GM04504 (cell line): ENCODE measurements at regions not wholly inside any gene's neighbourhood (a gene's known extent, or its start where the extent isn't known, plus 50 kb on each side); places are given as distances from the start of the nearest gene placed in this dataset.
A peak's percentile ranks its signal among the peaks of the same experiment; 100 is the strongest.

Experiments
- DNase-seq: peaks from one replicate; pipeline ENCODE4 v3.0.0-alpha.2; 2012; ENCODE audit warnings: low read depth

DNA sequence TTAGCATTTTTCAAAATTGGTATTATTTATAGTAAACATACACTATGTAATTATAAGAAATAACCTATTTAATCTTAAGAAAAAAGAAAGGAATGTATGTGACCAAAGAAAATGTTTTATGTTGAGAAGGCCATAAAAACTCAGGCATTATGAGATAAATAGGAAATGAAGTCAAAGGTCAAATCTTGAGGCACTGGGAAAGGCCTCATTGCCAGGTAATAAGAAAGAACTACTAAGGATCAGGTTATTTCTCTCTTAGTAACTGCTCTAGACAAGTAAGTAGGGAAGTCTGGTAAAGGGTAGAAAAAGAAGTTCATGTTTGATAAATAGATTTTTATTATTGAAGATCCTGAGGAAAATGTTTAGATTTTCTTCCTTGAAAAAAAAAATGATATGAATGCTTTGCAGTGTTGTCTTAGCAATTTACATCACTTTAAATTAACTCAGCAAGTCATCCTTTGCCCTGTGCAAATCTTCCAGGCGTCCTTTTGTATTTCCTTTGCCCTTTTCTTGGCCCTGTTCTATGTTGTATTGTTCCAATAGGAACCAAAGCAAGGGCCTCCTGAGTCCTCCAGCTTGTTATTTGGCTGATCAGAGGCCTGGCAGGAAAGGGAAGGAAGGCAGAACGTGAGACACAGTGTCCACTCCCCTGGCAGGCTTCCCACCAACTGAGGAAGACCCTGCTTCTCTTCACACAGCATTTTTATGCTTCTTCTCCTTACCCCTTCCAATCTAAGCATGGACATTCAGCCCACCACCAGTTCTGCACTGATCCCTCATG lies 260.4 kb upstream of the MIR17HG start:
- no peak for DNase-seq

DNA sequence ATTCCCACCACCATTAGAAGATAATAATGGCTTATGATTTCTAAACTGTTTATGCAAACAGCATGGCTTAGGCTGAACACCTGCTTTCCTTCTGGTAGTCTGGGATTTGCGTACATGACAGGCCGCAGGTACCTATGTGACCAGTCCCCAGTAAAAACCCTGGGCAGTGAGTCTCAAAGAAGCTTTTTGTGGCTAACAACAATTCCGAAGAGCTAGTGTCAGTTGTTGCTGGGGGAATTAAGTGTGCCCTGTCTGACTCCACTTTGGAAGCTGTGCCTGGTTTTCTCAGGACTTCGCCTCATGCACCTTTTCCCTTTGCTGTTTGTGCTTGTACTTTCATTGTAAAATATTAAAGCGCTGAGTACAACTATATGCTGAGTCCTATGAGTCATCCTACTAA lies 250.2 kb upstream of the MIR17HG start:
- no peak for DNase-seq

DNA sequence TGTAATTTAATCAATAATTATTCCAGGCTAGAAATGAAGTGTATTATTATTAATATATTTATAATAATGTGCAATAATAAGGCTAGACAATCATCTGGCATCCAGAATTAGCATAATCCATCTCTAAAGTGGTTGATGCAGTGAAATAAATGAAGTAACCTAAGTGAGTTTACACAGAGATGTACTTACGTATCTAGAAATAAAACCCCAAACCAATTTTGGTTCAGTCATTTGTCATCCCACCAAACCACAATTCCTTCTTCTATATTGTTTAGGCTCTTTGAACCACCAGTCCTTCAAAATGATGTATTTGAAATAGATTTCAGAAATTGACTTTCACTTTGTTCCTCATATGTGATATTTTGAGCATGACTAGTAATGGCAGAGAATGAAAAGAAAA lies 247.6 kb upstream of the MIR17HG start:
- DNase-seq = no peak

DNA sequence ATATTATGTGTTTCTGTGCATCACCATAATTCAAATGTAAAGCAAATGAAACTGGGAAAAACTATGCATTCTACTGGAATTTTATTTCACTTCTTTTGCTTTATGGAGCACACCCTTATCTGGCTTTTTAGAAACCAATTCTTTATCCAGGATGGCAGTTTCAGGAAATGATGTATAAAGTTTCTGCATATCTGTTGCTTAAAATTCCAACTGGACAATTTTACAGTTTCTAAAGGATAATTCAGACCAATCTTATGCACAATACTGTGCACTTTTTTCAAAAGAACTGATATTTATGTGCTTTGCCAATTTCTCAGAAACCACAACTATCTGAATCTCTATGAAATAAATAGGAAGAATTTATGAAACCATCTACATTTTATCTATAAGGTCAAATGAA lies 246.5 kb upstream of the MIR17HG start:
- no peak for DNase-seq

DNA sequence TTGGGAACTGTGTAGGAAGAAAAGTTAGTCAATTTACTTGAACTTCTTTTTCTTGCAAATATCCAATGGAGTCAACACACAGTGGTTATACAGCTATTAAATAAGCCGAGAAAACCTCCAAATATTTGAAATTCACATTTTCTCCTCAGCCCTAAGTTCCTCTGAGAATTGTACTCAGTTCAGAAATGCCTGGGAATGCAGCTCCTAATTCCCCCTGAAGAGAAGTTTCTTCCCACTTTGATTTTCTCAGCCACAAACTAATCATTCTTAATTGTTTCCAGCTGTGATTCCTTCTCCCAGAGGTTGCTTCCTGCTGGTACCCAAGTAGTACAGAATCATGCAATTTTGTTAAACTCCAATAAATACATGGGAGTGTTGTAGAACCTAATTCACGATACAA lies 246.1 kb upstream of the MIR17HG start:
- DNase-seq = no peak

DNA sequence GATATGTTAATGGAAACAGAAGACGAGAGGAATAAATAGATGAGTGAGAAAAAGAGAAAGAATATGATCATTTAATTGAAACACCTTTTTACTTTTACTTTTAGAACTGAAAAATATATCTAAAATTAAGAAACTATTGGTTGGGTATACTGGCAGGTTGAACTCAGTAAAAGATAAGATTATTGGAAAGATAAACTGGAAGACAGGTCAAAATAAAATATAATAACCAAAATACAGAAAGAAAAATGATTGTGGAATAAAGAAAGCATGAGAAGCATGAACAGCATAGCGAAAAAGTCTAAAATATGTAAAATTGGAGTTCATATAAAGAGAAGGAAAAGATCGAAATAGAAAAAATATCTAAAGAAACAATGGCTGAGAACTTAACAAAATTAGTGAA lies 242.2 kb upstream of the MIR17HG start:
- DNase-seq = no peak

DNA sequence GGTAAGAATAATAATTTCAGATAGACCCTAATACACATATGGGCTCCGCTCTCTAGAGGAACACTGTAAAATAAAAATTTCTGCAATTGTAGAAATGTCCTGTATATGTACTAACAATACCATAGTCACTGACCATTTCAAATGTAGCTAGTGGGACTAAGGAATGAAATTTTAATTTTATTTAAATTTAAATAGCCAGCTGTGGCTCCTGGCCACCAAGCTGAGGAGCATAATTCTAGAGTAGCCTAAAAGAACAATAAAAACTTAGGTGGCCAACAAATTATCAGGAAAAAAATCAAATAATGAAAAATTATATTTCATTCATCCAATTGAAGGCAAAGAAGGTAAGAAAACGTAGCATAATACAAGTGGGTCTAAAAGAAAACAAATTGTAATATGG lies 240.9 kb upstream of the MIR17HG start:
- DNase-seq = no peak

DNA sequence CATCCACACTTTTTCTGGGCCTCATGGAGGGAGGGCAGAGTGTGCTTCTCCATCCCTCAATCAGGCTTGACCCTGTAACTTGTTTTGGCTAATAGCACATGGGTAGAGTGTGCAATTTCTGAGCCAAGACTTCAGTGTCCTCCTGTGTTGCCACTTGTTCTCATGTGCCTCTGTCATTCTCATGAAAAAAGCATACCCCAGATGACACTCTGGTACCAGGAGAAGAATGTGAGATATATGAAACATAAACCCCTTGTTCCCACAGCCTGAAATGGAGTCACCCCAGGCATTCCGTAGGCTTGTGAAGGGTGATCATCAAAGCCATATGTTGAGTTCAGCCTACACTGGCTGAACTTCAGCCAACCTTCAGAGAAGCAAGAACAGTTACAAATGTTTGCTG lies 239.2 kb upstream of the MIR17HG start:
- DNase-seq = no peak

DNA sequence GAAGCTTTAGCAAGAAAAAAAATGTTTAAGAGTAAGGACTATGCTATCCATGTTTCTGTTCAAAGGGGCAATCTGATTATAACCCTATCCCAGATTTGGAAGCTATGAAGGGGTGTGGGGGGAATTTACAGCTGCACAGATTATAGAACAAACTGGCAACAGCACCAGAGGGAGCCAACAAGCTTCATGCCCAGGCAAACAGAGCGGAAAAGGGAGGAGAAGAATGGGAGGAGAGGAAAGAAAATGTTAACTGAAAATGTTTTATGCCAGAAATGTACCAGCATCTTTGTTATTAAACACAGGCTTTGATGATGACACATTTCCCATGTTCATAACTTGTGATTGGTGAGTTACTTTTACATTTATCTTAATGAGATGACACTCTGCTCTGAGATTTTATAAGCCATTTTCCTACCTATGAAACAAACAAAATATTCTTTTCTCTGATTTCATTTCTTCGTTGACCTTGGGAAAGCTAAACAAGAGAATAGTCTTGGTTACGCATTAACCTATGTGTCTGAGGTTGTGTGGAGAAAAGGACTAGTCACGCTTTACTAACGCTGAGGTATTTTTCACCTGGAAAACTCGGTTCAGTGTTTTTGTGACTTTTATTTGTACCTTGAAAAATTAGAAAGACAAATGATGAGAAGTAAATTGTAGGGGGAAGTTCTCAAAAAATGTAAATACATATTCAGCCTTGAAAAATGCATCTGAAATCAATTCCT lies 235.8 kb upstream of the MIR17HG start:
- DNase-seq = no peak

DNA sequence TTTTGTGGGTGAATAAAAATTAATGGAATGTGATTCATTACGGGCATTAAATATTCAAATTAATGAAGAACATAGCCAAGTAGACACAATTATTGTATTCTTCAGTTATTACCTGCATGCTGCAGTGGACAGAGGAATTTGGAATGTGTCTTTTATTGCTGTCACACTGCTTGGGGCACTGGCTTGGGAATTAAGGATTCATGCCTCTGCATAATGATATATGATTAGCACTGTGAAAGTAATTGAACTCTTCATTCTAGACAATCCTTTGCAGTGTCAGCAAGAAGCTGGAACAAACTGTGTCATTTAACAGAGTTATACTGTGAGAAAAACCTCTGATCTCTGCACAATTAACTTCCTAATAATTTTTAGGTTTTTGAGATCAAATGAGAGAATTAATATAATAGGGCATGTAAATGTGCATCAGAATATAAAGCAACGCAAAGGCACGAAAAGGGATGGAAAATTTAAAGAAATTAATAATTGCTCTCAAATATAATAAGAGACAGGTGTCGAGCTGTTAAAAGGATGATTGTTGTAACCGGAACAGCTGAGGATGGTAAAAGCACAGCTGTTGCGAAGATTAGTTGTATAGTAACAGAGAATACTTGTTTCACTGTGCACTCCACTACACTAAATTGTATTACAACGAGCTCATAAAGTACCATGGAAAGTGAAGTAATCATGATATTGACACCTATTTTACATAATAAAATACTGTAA lies 235.1 kb upstream of the MIR17HG start:
- DNase-seq = no peak

DNA sequence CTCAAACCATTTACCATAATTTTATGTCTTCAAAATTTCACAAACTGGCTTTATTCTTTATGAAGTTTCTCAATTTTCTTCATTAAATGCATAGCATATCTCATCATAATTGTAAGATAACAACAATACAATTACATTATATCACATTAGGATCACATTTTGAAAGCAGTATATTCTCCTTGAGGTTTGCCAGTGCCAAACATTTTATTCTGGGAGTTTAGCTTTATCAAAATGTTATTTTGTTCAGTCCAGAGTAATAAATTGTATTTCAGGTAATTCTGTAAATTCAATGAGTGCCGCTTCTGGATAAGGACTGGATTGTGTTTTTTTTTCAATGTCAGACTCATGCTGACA lies 234.6 kb upstream of the MIR17HG start:
- no peak for DNase-seq

DNA sequence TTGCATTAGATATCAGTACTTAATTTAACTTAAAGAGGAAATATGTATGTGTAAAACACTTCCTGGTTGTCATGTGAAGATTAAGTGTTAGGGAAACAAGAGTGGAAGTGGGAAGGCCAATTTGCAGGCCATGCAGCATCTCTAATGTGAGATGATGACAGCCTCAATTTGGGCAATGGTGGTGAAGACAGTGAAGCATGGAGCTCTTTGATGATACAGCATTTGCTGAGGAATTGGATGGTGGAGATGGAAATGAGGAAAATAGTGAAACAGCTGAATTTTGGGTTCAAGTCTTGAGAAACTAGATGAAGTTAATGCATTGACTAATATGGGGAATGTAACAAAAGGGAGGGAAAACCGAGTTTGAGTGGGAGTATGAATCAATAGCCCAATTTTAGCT lies 231.7 kb upstream of the MIR17HG start:
- DNase-seq = no peak

DNA sequence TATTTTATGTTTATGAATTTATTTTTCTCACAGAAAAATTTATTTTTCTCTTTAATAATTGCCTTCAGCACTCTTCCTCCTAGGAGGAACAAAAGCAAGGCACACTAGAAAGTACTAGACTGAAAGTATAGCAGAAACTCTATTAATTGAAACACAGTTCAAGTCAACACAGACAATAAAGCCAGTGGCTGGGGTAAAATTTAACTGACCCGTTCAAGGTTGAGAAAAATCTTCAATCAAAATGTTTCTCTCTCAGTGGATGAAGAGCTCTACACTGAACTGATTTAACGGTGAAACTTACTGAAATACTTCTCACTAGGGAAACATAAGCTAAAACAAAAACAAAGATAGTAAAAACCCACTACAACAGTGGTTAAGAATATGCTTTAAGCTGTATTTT lies 230.1 kb upstream of the MIR17HG start:
- no peak for DNase-seq

DNA sequence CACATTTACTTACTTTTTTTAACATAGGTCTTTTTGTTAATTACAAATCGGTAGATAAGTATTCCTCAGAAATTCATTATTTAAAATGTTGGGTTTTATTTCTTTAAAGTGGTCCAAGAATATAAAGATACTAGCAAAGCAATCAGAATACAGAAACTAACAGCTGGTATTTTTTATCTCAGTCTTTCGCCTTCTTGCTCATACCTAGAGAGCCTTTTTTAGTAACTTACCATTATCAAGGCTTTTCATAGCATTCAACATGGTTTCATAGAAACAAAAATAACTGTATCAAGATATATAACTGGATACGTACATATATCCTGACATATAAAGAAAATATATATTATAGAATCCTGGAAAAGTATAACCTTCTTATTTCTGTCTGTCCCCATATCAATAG lies 227.8 kb upstream of the MIR17HG start:
- DNase-seq = no peak

DNA sequence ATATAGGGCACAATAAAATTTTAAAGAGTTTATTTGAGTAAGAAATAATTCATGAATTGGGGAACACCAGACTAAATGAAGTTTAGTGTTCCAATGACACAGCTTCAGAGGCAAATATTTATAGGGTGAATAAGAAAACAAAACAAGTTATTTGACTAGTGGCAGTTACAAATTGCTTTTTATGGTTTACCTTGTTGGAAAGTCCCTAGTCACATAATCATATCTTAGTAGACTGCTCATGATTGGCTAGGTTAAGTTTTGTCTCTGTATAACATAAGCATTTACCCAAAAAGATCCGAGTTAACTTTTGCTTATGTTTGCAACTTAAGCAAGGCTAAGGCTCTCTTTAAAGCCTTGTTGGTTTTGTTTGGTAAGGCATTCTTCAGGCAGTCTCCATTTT lies 224.7 kb upstream of the MIR17HG start:
- DNase-seq = no peak

DNA sequence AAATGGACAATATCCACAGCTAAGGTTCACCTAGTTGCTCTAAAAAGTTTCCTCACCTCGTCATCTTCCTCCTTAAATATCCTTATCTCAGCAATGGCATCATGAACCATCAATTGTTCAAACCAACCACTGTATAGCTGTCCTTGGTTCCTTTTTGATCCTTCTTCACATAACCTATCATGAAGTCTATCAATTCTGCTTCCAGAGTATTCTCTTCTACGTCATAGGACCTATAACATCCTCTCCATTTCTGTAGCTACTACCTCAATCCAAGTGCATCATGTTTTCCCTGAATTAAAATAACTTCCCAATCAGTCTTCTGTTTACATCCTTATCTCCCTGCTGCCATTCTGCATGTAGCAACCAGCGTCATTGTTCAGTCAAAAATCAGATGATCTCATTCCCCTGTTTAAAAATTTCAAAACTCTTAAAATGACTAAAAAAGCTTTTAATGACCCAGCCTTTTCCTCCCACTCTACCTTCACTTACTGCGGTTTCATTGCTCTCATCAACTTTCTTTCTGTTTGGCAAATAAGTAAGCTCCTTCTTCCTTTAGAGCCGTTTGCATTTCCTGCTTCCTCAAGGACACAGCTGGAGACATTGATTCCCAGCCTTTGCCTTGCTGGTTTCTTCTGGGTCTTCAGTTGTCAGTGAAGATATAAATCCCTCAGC lies 223.9 kb upstream of the MIR17HG start:
- DNase-seq = no peak

DNA sequence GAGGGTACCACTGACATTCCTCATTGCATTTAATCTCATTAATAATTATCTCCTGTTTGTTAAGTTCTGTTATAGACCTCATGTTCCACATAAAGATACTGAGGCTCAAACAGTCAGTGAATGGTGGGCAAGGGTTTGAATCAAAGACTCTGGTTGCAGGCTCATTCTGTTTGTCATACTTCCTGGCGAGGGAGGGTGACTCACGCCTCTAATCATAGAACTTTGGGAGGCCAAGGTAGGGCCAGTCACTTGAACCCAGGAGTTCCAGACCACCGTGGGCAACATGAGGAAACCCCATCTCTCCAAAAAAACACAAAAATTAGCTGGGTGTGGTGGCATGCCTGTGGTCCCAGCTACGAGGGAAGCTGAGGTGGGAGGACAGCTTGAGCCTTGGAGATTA lies 220.7 kb upstream of the MIR17HG start:
- DNase-seq = no peak

DNA sequence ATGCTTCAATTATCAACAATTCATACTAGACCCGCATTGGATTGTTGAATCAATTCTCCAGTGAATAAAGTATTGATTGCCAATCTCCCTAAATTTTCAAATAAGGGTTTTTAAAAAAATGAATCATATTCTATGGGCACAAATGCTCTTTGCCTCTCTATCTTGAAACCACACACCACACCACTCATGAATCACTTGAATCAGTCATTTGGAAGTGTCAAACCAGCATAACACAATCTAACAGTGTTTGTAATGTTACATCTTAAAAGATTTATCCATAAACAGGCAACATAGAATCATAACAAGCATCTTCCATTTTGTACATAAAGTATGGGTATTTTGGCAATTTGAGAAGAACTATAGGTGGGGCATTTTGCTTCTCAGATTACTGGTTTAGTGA lies 219.5 kb upstream of the MIR17HG start:
- DNase-seq = no peak

DNA sequence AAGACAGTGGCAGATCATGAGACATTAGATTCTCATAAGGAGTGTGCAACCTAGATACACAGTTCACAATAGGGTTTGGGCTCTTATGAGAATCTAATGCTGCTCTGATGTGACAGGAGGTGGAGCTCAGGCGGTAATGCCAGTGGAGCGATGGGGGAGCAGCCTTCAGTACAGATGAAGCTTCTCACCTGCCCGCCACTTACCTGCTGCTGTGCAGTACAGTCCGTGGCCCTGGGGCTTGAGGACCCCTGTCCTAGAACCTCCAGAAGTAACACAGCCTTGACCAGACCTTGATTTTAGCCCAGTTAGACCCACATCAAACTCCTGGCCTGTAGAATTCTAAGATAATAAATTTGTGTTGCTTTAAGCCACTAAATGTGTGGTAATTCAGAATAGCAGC lies 215.1 kb upstream of the MIR17HG start:
- DNase-seq = no peak

DNA sequence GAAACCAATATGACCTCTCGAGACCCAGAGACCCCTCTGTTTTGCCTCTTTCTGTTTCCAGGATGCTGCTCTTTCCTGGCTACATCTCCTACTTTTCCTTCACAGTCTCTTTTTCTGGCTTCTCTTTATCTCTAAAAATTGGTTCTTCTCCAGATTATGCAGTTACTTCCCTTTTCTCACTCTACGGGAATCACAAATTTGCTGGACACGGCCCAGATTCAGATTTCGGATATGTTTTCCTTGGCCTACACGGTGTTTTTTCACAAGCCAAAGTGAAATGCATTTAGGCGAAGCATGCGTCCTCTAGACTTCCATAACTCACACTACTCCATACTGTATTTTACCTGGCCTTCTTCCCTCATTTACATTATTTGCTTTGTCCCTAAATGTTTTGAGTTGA lies 214.7 kb upstream of the MIR17HG start:
- DNase-seq = no peak

DNA sequence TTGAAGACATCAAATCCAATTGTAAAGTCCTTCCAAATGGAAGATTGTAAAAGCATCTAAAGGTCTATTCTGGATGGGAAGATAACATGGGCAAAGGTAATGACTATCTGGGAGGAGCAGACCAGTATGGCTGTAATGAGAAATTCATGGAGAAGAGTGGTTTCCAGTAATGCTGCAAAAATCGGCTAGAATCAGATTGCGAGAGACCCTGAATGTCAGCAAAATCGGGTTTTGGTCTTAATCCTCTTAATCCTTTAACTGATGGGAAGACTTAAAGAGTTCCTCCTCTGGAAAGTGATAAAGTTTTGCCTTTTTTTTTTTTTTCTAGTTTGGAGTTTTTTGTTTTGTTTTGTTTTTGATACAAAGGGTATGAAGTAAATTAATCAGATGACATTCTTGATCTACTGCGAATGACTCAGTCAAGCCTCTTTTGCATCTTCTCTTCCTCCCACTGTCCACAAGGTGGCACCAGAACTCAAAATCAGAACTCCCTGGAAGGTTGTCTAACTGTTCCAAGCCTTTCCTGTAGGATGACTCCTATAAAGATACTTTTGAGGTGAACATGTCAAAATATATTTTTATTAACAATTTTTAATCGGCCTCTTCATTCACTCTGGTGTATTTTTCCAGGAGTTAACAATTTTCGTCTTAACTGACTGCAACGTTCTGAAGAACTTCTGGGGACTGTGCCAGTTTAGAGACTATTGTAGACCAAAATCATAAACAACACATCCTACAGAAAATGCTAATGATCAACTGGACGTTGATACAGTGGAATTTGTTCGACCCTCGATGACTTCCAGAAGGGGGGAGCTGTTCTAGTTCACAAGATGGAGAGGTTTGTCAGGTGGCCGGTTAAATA lies 213.3 kb upstream of the MIR17HG start:
- DNase-seq = peak; percentile 24

DNA sequence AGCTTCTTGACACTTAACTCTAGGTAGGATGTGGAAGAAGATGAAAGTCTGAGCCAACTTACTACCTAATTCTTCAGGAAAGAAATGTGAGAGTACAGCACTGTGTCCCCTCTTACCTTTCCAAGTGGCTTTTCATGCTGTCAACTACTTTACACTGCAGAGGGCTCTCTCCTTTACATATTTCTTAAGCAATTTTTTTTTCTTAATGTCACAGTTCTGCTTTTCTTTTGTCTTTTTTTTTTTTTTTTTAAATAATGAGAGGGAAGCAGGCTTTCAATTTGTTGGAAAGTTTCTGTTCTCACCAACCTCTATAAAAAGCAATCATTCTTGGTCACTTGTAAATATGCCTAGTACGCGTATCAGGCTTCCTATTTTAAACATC lies 212.7 kb upstream of the MIR17HG start:
- DNase-seq = no peak
